A673 (cell line): ENCODE measurements at regions not wholly inside any gene's neighbourhood (a gene's known extent, or its start where the extent isn't known, plus 50 kb on each side); places are given as distances from the start of the nearest gene placed in this dataset.

Source experiments
- BruUV-seq: library from RNA; stranded (reverse); fragments of 400-500 nt; replicated peaks from 2 replicates; lab custom pipeline; 2021; lab: Mats Ljungman, UMichigan
- CTCF ChIA-PET: fragments of 300-600 bp; sonication (Branson Sonifier 250); formaldehyde crosslinking; loops from one replicate; lab custom pipeline; 2022; ENCODE audit warnings: antibody characterized with exemption; lab: Charles Lee
- POLR2A ChIA-PET: fragments of 300-600 bp; sonication (Branson Sonifier 250); formaldehyde crosslinking; loops from one replicate; lab custom pipeline; 2022; ENCODE audit warnings: antibody characterized with exemption; ENCODE audit not compliant: low non-redundant PET; lab: Charles Lee
- DNase-seq: peaks from one replicate; pipeline ENCODE4 v3.0.0-alpha.2; 2015; ENCODE audit warnings: low spot score
- H3K27ac ChIP-seq: fragments of 200-600 bp; sonication (generic); 2 replicates; pipeline ENCODE4 v1.5.1; 2016; ENCODE audit warnings: mixed run types, low read depth, mild to moderate bottlenecking, mixed read lengths, antibody characterized with exemption, low read length; ENCODE audit not compliant: poor library complexity, severe bottlenecking
- H3K27me3 ChIP-seq: fragments of 200-600 bp; sonication (generic); replicated peaks from 2 replicates; pipeline ENCODE4 v1.6.1; 2017; ENCODE audit warnings: mixed run types, low read depth, mild to moderate bottlenecking, mixed read lengths, antibody characterized with exemption, low read length; ENCODE audit not compliant: insufficient read depth, poor library complexity
- H3K36me3 ChIP-seq: fragments of 200-600 bp; sonication (generic); 2 replicates; pipeline ENCODE4 v1.6.1; 2016; ENCODE audit warnings: mixed run types, mild to moderate bottlenecking, mixed read lengths, antibody characterized with exemption, low read length; ENCODE audit not compliant: insufficient read depth, poor library complexity, severe bottlenecking
- H3K4me1 ChIP-seq: fragments of 200-600 bp; sonication (generic); 2 replicates; pipeline ENCODE4 v1.6.1; 2017; ENCODE audit warnings: mixed run types, mild to moderate bottlenecking, mixed read lengths, antibody characterized with exemption, low read length; ENCODE audit not compliant: insufficient read depth, poor library complexity, severe bottlenecking
- H3K4me3 ChIP-seq: fragments of 200-600 bp; sonication (generic); 2 replicates; pipeline ENCODE4 v1.5.1; 2016; ENCODE audit warnings: low read depth, mixed run types, mild to moderate bottlenecking, mixed read lengths, low read length; ENCODE audit not compliant: poor library complexity, severe bottlenecking
- H3K9me3 ChIP-seq: fragments of 200-600 bp; sonication (generic); 2 replicates; pipeline ENCODE4 v1.6.1; 2016; ENCODE audit warnings: mixed run types, low read depth, mild to moderate bottlenecking, mixed read lengths, antibody characterized with exemption, low read length; ENCODE audit not compliant: poor library complexity, severe bottlenecking
- CTCF ChIP-seq: fragments of 300-800, 200-600 bp; sonication (generic); conservative IDR thresholded peaks from 2 replicates; pipeline ENCODE4 v1.5.1; 2017; ENCODE audit warnings: low read depth, mild to moderate bottlenecking, antibody characterized with exemption, low read length, moderate library complexity, mixed read lengths
- EZH2 ChIP-seq: fragments of 200-600 bp; sonication (generic); IDR thresholded peaks from 2 replicates; pipeline ENCODE4 v1.6.1; 2017; ENCODE audit warnings: borderline replicate concordance, low read depth, mild to moderate bottlenecking, mixed read lengths, antibody characterized with exemption, low read length; ENCODE audit not compliant: poor library complexity, severe bottlenecking
- intact Hi-C: fragments of 100-400 bp; cut with micrococcal nuclease; formaldehyde crosslinking; loops from one replicate; pipeline ENCODE4 v1.10.0; 2022; ENCODE audit not compliant: unreplicated experiment

DNA sequence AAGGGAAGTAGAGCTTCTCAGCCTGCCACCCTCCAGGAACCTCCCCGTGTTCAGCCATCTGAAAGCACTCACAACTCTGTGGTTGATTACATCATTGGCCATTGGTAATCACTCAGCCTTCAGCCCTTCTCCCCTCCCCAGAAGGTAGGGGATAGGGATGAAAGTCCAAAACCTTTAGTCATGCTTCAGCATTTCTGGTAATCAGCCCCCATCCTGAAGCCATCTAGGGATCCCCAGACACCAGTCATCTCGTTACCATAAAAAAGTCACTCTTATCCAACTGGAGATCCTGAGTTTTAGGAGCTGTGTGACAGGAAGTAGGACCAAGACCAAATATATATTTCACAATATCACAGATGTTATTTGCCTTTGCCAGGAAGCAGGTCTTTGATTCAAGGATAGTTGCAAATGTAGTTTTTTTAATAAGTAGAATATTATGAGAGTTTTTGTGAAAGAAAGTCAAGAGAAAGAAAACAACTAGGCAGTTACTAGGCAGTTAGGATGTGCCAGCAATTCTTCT is 364.6 kb upstream of the NOCT start:
- CTCF ChIA-PET, result no interaction called here
- H3K4me1 ChIP-seq, result no peaks in the 10 kb centered on the region
- no peaks in the 10 kb centered on the region for H3K36me3 ChIP-seq
- H3K9me3 ChIP-seq, result no peaks in the 10 kb centered on the region
- no peak for DNase-seq
- POLR2A ChIA-PET, result no interaction called here
- H3K27ac ChIP-seq, result no peak overlapping the region
- BruUV-seq, result no TSS peak
- H3K4me3 ChIP-seq, result no peak overlapping the region
- no peaks in the 10 kb centered on the region for H3K27me3 ChIP-seq
- intact Hi-C loops, result no loop called here
- TF ChIP-seq CTCF, result no peak
- no peak for TF ChIP-seq EZH2

DNA sequence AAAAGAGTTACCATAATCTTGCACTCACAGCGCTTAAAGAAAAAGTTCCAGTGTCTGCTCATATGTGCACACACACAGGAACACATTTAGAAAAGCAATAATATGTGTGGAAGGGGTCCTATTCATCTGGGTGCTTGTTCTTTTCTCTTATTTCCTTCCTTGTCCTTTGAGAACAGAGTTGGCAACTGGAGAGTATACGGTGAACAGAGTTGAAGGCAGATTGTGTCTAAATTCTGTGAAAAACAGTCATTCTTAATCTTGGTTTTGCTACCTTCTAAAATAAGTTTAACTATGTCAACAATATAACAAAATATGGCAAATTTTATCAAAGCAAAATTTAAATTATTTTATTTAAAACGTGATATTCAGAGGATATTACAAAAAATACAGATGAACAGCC is 365.1 kb upstream of the NOCT start:
- H3K4me3 ChIP-seq, result no peak overlapping the region
- H3K27ac ChIP-seq, result no peak overlapping the region
- H3K27me3 ChIP-seq, result no peaks in the 10 kb centered on the region
- no peak for DNase-seq
- intact Hi-C loops, result no loop called here
- ChIA-PET POLR2A (no interaction called here), CTCF (no interaction called here)
- TF ChIP-seq EZH2 (no peak), CTCF (no peak)
- BruUV-seq, result no TSS peak
- no peaks in the 10 kb centered on the region for H3K9me3 ChIP-seq
- no peaks in the 10 kb centered on the region for H3K4me1 ChIP-seq
- no peaks in the 10 kb centered on the region for H3K36me3 ChIP-seq

GRCh38 chr4:138647433-138647832 is 368.1 kb upstream of the NOCT start:
- intact Hi-C loops, result no loop called here
- no TSS peak for BruUV-seq
- no peaks in the 10 kb centered on the region for H3K36me3 ChIP-seq
- no peaks in the 10 kb centered on the region for H3K27me3 ChIP-seq
- no peak overlapping the region for H3K4me3 ChIP-seq
- H3K27ac ChIP-seq, result no peak overlapping the region
- POLR2A ChIA-PET, result no interaction called here
- CTCF ChIA-PET, result no interaction called here
- no peaks in the 10 kb centered on the region for H3K9me3 ChIP-seq
- TF ChIP-seq CTCF, result no peak
- TF ChIP-seq EZH2, result no peak
- no peak for DNase-seq
- no peaks in the 10 kb centered on the region for H3K4me1 ChIP-seq
